GM19351 (cell line): ENCODE measurements at regions not wholly inside any gene's neighbourhood (a gene's known extent, or its start where the extent isn't known, plus 50 kb on each side); places are given as distances from the start of the nearest gene placed in this dataset.

Experiments
- ATAC-seq: cut with Tn5 transposase; IDR thresholded peaks from one replicate; pipeline ENCODE4 v1.9.1; 2021; ENCODE audit warnings: mild to moderate bottlenecking, moderate library complexity; ENCODE audit not compliant: unreplicated experiment

- ATAC-seq, result no peak
These were observed 68.6 kb downstream of the ZNF621 start for GRCh38 chr3:40593351-40593750.

DNA sequence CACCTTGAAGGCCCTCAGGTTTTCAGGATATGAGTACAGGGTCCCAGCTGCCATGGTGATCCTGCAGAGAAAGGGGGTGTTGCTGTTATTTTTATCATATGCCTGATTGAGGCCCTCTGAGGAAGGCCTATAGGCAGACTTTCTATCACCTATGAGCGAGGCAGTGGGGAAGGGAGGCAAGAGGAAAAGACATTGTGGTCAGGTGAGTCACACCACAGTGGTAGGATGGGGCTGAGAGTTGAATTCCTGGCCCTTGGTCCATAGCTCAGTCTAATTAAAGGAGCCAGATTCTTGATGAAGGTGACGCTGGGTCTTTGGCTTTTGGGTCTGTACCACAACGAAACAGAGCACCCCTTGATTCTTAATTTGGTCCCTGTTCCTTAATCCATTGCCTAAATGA is 72.7 kb downstream of the ZNF621 start:
- no peak for ATAC-seq

GRCh38 chr3:40598338-40598737 is 73.6 kb downstream of the ZNF621 start:
- ATAC-seq, result no peak

GRCh38 chr3:40598962-40599361 is 74.2 kb downstream of the ZNF621 start:
- ATAC-seq, result no peak

DNA sequence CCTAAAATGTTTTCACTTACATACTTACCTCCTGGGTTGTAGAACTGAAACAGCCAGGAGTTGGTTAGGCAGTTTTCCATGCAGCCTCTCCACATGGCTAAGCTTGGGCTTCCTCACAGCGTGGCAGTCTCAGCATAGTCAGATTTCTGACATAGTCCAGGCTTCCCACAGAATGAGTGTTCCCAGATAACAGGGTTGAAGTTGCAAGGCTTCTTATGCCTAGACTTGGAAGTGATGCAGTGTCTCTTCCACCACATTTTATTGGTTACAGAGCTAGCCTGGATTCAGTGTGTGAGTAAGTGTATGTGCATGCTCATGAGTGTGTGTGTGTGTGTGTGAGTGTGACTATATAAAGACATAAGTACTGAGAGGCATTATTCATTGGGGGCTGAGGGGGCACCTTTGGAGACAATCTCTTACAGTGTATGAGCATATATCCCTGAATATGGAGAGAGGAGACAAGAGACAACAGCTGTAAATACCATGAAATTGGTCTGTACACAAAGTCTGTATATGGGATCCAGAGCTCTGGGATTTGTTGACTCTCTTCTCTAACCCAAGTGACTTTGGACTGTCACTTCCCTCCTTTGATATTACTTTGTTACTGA is 78.1 kb downstream of the ZNF621 start:
- no peak for ATAC-seq

DNA sequence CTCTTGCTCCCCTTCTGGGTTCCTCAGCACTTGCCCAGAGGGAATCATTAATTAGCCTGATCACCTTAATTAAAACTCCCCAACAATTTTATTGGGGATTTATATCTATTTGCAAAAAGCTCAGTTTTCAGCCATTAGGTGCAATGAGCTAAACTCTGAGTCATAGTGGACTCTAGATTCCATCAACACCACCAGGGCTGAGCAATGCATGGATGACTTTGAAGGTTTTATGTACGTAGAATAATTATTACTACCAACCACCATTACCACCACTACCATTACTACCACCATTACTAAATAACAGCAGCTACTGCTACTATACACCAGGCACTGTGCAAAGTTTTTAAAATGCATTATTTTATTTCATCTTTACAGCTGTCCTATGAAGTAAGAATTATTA is 81.2 kb downstream of the ZNF621 start:
- ATAC-seq, result no peak

DNA sequence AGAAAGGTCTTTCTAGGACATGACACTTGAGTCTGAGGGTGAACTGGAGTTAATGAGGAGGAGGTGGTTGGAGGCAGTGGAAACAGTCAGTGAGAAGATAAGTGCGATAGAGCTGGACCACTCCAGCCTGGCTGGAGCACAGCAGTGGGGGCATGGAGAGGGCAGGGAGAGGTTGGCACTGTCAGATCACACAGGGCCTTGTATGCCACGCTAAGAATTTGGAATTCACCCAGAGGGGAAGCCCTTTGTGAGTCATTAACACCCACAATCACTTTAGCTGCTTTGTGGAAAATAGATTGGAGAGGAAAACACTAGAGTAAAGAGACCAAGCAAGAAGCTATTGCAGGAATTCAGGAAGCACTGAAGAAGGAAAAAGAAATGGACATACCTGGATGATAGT is 83.3 kb downstream of the ZNF621 start:
- ATAC-seq, result no peak

DNA sequence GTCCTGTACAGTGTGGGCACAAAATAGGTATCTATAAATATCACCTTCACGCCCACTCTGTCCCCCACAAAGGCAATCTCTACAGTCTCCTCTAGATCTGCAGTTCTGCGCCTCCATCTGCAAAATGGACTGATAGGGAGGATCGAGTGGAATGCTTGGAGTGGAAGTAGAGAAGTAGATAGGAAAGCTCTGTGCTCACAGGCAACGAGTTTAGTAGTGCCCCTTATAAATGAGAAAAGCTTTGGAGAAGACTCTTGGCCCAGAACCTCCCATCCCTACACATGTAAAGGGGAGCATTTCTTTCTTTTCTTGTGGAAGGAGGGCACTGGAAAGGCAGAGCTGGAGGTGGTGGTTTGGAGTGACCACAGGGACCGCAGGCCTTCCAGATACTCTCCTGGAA is 88.5 kb downstream of the ZNF621 start:
- ATAC-seq, result no peak

- ATAC-seq, result no peak
These were observed 90.6 kb downstream of the ZNF621 start for GRCh38 chr3:40615110-40615915.

GRCh38 chr3:40615918-40616819 is 91.4 kb downstream of the ZNF621 start:
- ATAC-seq, result no peak

DNA sequence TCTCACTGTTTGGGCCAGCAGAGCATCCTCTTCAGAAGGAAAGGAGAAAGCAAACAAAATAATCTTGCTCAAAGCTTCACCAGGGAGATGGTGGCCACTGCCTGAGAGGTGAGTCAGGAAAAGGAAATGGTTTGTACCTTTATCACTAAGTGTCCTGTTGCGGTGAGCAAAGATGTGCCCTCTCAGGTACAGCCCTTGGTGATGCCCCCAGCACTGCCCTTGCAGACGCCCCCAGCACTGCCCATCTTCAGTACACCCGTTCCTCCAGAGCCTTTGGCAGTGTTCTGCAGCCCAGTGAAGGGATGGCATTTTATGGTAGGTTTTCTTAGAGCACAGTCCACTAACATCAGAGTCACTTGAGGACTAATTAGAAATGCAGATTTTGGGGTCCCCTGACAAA is 92.3 kb downstream of the ZNF621 start:
- ATAC-seq, result no peak

- ATAC-seq, result no peak
These were observed 93.4 kb downstream of the ZNF621 start for GRCh38 chr3:40618158-40618557.

DNA sequence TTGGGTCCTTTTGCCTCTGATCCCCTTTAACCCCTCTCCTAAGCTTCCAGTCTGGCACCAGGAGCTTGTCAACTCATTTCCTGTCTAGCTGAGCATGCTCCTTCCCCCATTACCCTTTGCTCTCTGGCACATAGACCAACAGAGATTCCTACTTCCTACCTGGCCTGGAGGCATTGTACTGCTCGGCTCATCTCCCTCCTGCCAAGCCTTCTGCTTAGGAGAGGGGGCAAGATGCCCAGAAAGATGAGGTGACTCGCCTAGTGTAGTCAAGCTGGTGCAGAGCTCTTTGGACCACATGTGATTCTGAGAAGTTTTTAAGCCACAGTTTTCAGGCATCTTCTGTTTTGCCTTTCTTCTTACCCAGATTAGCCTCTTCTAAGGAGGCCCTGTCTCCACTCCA is 95.4 kb downstream of the ZNF621 start:
- ATAC-seq, result no peak

GRCh38 chr3:40621252-40621651 is 96.5 kb downstream of the ZNF621 start:
- ATAC-seq, result no peak

- peak; percentile 97 for ATAC-seq
These were observed 98.8 kb downstream of the ZNF621 start for GRCh38 chr3:40623567-40623966.

GRCh38 chr3:40624189-40624769 is 99.5 kb downstream of the ZNF621 start:
- no peak for ATAC-seq

- no peak for ATAC-seq
These were observed 102.3 kb downstream of the ZNF621 start for GRCh38 chr3:40627095-40627494.

DNA sequence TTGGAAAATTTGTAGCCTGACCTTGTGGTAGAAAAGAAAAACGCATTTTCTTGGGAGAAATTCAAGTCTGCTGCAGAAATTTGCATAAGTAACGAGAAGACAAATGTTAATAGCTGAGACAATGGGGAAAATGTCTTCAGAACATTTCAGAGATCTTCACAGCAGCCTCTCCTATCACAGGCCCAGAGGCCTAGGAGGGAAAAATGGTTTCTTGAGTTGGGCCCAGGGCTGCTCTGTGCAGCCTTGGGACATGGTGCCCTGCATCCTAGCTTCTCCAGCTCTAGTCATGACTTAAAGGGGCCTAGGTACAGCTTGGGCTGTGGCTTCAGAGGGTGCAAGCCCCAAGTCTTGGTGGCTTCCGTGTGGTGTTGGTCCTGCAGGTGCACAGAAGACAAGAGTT is 104.2 kb downstream of the ZNF621 start:
- ATAC-seq, result no peak

DNA sequence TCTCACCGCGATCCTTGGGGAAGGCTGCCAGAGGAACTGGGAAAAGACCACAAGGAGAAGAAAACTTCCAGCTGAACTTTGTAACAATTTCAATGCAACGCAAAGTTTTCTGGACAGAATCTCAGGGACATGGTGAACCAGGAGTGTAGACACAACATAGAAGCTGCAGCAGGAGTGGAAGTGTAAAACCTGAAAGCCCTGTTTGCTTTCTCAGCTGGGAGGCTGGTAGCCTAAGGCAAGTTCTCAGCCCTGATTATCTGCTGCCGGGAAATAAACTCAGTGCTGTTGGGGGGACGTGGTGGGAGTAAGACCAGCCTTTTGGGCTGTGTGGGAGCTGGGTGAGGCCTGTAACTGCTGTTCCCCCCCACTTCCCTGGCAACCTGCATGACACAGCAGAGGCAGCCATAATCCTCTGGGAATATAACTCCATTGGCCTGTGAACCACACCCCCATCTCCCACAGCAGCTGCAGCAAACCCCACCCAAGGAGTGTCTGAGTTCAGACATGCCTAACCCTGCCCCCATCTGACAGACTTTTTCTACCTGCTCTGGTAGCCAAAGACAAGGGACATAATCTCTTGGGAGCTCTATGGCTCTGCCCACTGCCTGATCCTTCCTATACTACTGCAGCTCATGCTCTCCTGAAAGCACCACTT is 106.7 kb downstream of the ZNF621 start:
- ATAC-seq, result no peak

DNA sequence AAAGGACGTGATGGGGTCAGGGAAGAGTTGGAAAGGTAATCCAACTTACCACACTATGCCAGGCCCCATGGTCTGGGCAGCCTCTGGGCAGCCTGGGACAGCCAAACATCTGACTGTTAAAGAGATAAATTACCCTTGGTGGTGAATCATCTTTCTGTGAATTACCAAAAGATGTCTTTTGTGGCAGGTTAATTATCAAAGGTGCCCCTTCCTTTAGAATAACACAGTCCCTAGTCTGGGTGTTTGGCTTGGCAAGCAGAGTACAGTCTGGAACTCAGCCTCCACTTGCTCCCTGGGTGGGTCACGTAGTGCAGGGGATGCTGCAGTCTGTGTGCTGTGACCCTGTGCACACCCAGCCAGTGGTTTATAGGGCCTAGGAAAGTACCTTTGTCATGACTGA is 113.1 kb downstream of the ZNF621 start:
- no peak for ATAC-seq

DNA sequence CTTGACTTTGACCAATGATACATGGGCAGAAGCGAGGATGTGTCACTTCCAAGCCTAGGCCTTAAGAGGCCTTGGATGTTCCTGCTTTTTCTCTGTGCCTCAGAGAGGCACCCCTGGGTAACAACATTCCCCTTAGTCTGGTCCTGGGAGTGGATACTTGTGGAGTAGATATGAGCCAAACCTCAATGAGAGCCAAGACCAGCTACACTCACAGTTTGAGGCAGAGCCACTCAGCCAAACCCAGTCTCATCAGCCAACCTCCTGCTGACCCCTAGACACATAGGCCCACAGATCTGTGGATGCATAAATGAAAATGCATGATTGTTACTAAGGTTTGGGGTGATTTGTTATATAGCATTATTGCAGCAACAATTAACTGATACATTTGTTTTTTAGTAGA is 114.2 kb downstream of the ZNF621 start:
- no peak for ATAC-seq
